ENCODE measurements at regions not wholly inside any gene's neighbourhood (a gene's known extent, or its start where the extent isn't known, plus 50 kb on each side); places are given as distances from the start of the nearest gene placed in this dataset.

- Histone ChIP-seq H3K9me3 (ENCODE audit: control insufficient read depth, low read length) (no peaks in the 10 kb centered on the region), H3K9ac (ENCODE audit: extremely low read depth, low read length, poor library complexity, severe bottlenecking) (no peak overlapping the region), H3K27ac (ENCODE audit: low read depth, low read length) (no peak overlapping the region), H3K36me3 (ENCODE audit: control insufficient read depth, insufficient read depth, low read length) (no peaks in the 10 kb centered on the region), H3K27me3 (ENCODE audit: control insufficient read depth, insufficient read depth, low read length, poor library complexity, severe bottlenecking) (no peaks in the 10 kb centered on the region), H3K4me1 (ENCODE audit: control insufficient read depth, insufficient read depth, low read length) (peaks cover 4% of the 10 kb centered on the region), H3K4me3 (ENCODE audit: low read length) (no peak overlapping the region)
- Mint-ChIP-seq H3K4me3 (no peak overlapping the region), H3K36me3 (ENCODE audit: low read depth) (no peaks in the 10 kb centered on the region), H3K27ac (no peak overlapping the region), H3K4me1 (peaks cover 11% of the 10 kb centered on the region), H3K27me3 (ENCODE audit: insufficient read depth) (no peaks in the 10 kb centered on the region), H3K9me3 (no peaks in the 10 kb centered on the region)
- TF ChIP-seq, protein P1, sequence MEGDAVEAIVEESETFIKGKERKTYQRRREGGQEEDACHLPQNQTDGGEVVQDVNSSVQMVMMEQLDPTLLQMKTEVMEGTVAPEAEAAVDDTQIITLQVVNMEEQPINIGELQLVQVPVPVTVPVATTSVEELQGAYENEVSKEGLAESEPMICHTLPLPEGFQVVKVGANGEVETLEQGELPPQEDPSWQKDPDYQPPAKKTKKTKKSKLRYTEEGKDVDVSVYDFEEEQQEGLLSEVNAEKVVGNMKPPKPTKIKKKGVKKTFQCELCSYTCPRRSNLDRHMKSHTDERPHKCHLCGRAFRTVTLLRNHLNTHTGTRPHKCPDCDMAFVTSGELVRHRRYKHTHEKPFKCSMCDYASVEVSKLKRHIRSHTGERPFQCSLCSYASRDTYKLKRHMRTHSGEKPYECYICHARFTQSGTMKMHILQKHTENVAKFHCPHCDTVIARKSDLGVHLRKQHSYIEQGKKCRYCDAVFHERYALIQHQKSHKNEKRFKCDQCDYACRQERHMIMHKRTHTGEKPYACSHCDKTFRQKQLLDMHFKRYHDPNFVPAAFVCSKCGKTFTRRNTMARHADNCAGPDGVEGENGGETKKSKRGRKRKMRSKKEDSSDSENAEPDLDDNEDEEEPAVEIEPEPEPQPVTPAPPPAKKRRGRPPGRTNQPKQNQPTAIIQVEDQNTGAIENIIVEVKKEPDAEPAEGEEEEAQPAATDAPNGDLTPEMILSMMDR (conservative IDR thresholded peaks at IDR 0.05), result no peak
- DNase-seq, result no peak
- WGBS, 2 experiments (ENCODE audit: insufficient coverage in 1 of 2, insufficient read length in 1 of 2), result 94% methylated on average over 3 of the region's 3 CpGs
Observed at GRCh38 chr16:65376601-65377000, 254.7 kb upstream of the CDH11 start.

DNA sequence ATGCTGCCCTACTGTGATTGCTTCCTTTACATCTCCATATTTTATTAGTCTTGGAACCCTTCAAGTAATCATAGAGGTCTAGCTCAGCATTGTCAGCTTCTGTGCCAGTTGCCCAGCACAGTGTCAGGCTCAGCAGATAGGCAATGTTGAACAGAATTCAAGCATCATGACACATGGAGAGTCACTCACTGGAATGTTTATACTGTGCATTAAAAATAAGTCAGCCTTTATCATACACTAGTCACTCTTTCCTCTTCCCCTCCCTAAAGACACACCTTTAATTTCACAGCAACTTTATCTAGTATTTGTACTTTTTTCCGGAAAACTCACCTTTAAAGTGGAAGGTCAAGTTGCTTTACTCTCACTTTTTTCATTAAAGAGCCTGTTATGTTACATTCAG is 253.8 kb upstream of the CDH11 start:
- 80 to 100% methylated on average over 1 of the region's 1 CpG for WGBS, 2 experiments (ENCODE audit: insufficient coverage in 1 of 2, insufficient read length in 1 of 2)
- TF ChIP-seq, protein P1 (conservative IDR thresholded peaks at IDR 0.05), result no peak

GRCh38 chr16:65373097-65373496 is 251.2 kb upstream of the CDH11 start:
- no peak overlapping the region for H3K27ac Mint-ChIP-seq
- no peak overlapping the region for H3K4me3 ChIP-seq (ENCODE audit: low read length)
- DNase-seq, result no peak
- peaks cover 5% of the 10 kb centered on the region for H3K9me3 Mint-ChIP-seq
- no peak overlapping the region for H3K9ac ChIP-seq (ENCODE audit: extremely low read depth, low read length, poor library complexity, severe bottlenecking)
- H3K36me3 Mint-ChIP-seq (ENCODE audit: low read depth), result no peaks in the 10 kb centered on the region
- no peak overlapping the region for H3K4me3 Mint-ChIP-seq
- no peaks in the 10 kb centered on the region for H3K27me3 Mint-ChIP-seq (ENCODE audit: insufficient read depth)
- H3K4me1 ChIP-seq (ENCODE audit: control insufficient read depth, insufficient read depth, low read length), result peaks cover 4% of the 10 kb centered on the region
- no peaks in the 10 kb centered on the region for H3K9me3 ChIP-seq (ENCODE audit: control insufficient read depth, low read length)
- 71 to 85% methylated on average over 3 of the region's 3 CpGs for WGBS, 2 experiments (ENCODE audit: insufficient coverage in 1 of 2, insufficient read length in 1 of 2)
- H3K4me1 Mint-ChIP-seq, result peaks cover 11% of the 10 kb centered on the region
- H3K27ac ChIP-seq (ENCODE audit: low read depth, low read length), result no peak overlapping the region
- H3K27me3 ChIP-seq (ENCODE audit: control insufficient read depth, insufficient read depth, low read length, poor library complexity, severe bottlenecking), result no peaks in the 10 kb centered on the region
- no peaks in the 10 kb centered on the region for H3K36me3 ChIP-seq (ENCODE audit: control insufficient read depth, insufficient read depth, low read length)
- TF ChIP-seq, protein P1 (conservative IDR thresholded peaks at IDR 0.05), result no peak

More for the DNA sequence above, 253.8 kb upstream of the CDH11 start:
- Histone ChIP-seq H3K27ac (ENCODE audit: low read depth, low read length) (no peak overlapping the region), H3K36me3 (ENCODE audit: control insufficient read depth, insufficient read depth, low read length) (no peaks in the 10 kb centered on the region), H3K27me3 (ENCODE audit: control insufficient read depth, insufficient read depth, low read length, poor library complexity, severe bottlenecking) (no peaks in the 10 kb centered on the region), H3K4me3 (ENCODE audit: low read length) (no peak overlapping the region), H3K4me1 (ENCODE audit: control insufficient read depth, insufficient read depth, low read length) (peaks cover 4% of the 10 kb centered on the region), H3K9me3 (ENCODE audit: control insufficient read depth, low read length) (no peaks in the 10 kb centered on the region), H3K9ac (ENCODE audit: extremely low read depth, low read length, poor library complexity, severe bottlenecking) (no peak overlapping the region)
- Mint-ChIP-seq H3K36me3 (ENCODE audit: low read depth) (no peaks in the 10 kb centered on the region), H3K27ac (no peak overlapping the region), H3K4me3 (no peak overlapping the region), H3K9me3 (no peaks in the 10 kb centered on the region), H3K4me1 (peaks cover 11% of the 10 kb centered on the region), H3K27me3 (ENCODE audit: insufficient read depth) (no peaks in the 10 kb centered on the region)
- no peak for DNase-seq

Data from endodermal cell (in vitro differentiated cells).